GM18508 (cell line): ENCODE measurements at regions not wholly inside any gene's neighbourhood (a gene's known extent, or its start where the extent isn't known, plus 50 kb on each side); places are given as distances from the start of the nearest gene placed in this dataset.

Experiments
- ATAC-seq: cut with Tn5 transposase; IDR thresholded peaks from one replicate; pipeline ENCODE4 v1.9.1; 2021; ENCODE audit warnings: moderate number of reproducible peaks; ENCODE audit not compliant: insufficient read depth, unreplicated experiment

DNA sequence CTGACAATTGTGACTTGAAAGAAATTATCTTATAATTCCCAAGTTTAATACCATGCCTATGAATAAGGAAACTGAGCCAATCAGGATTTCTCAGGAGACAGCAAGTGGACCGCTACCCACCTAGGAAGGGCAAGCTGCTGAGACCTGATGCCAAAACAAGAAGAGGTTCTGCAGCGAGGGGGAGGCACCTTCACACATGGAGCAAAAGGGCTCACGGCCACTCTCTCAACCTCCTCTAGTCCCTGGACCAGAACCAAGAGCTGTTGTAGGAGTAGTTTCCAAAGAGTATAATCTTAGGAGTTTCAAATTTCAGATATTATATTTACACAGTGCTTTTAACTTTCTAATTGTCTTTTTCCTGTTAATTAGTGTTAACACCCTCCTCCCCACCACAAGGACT is 154.7 kb upstream of the ETAA1 start:
- ATAC-seq: no peak

DNA sequence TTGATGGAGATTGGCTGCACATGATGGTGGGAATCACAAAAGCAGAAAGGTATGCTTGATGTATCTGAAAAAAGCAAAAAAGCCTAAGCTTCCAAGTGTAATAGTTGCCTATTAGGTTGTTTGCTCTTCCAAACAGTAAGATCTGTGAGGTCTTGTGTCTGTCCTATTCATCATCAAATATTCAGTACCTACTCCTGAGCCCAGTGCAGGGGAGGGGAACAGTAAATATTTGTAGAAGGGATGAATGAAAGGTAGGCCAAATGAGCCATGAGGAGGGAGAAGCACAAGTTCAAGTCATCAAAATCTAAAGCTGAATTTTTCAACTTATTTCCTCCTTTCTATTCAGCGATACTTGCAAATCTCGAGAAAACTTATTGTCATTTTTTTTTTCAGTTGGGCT is 153.2 kb upstream of the ETAA1 start:
- ATAC-seq: no peak

DNA sequence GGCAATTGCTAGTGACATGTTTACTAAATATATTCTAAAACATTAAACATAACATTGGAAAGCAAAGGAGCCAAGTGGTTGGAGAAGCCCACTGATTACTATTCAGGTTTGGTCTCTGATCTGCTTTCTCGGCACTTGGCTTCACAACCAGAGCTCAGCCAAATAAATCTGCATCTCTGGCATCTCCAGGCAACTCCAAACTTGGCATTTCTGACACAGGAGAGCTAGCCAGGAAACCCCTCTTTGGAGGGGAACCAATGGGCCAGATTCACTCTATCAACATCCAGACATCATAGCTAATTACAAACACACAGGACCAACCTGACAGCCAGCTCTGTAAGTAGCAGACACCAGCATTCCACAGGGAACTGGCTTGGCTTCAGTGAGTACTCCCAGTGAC is 150.3 kb upstream of the ETAA1 start:
- no peak for ATAC-seq

DNA sequence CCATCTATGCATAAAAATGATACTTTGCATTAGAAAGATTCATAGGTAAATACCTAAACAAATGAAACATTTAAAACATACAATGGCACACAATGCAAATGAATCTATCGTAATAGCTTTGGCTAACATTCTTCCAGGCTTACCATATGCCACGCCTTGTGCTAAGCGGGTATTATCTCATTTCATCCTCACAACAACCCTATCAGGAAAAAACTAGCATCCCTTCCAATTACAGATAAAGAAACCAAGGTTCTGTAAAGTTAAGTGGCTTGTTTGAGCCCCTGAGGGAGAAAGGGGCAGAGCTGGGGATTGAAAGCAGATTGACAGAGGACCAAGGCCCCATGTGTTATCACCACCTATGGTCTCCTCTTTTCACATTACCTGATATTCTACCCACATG is 145.4 kb upstream of the ETAA1 start:
- ATAC-seq: no peak

DNA sequence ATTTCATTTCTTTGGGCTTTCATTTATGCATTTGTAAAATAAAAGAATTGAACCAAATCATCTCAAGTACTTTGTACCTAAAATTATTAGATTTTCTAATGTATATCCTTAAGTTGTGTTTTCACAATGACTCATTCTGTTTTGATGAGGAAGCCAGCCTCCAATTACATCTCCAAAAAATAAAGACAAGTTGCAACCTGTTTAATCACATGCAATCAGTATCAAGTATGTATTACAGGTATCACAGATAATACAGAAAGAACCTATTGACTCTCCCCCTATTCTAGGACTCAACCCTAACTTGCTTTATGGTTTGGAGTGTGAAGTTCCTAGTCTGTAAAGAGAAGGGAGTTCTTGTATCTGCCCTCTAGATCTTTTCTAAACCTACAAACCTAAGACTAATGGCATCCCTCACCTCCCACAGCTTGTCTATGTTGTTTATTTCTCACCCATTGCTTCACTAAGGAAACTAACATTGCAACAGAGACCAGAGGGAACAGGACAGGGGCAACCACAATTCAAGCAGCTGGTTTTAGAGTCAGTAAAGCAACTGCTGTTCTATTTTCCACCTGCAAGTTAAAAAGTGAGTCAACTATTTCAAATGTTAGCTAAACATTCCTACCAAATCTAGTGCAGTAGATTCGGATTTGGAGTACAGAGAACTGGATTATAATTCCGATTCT is 141.1 kb upstream of the ETAA1 start:
- ATAC-seq: no peak

DNA sequence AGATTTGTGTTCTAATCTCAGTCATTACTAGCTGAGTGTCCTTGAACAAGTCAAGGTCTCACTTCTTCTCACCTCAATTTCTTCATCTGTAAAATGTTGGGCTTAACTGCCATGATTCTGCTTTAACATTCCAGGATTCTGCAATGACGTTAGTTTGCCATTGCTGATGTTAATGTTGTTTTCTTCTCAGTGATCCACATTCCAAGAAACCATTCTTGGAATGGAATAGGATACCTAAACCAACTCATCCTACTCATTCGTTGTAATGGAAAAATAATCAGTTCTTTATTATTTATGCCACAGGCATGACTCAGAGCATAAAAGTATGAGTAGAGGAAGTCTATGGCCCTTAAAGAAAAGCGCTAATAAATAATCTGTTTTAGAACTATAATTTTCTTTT is 140.2 kb upstream of the ETAA1 start:
- ATAC-seq: no peak

DNA sequence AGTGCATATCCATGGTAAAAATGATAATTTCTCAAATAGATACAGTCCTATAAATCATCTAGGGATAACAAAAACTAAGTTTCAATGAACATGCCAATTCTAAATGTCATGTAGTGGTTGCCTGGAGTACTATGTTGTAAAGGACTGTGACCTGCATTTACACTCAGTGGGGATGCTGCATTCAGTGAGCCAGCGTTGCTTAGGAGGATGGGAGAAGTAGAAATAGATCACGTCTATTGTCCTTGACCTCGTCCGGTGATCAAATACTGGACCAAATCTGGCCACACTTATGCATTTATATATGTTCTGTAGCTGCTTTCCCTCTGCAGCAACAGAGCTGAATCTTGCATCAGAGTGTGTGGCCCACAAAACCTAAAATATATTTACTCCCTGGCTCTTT is 139.0 kb upstream of the ETAA1 start:
- no peak for ATAC-seq

DNA sequence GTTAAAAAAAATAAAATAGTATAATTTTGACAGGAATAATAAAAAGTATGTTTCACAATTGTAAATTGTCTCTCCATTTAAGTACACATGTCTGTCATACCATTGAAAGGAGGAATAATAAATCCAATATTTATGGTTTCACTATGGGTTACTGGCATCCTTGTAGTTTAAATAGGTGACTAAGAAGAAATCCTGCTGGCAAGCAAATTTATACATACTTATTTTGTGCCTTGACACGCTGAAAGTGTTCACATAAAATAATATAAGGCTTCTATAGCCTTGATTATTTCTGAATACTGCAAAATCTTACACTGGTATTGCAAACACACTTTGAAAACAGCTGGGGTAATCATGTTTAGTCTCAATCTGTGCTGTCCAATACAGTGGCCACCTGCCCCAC is 138.3 kb upstream of the ETAA1 start:
- no peak for ATAC-seq

DNA sequence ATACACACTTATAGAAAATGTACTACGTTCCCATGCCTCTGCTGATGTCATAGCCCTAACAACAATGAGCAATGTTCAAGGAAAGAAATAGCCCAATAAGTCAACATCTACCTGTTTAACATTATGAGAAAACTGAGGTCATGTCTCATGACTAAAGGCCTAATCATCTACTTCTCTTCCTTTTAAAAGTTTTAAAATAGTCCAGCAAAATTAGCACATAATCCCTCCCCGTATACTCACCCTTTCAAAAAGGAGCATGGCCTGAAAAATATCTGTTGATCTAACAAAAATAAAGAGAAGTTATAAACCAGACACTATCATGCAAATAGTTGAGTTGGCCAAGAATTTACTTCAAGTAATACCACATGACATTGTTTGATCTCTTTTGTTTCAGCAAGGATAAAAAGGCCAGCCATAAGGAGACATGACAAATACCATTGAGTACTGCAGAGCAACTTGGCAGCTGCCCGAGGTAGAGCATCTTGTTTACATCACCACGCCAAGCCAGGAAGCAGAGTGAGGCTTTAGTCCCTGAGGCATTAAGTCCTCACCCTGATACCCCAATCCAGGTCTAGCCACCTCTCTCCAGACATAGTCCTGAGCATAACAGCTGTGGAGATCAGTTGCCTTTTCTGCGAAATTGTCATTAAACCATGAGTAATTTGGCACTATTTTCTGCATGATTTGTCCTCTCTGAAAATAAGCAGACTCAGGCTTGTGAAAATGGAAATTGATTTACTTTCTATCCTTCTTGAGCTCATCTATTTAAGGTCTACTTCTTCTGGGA is 137.4 kb upstream of the ETAA1 start:
- no peak for ATAC-seq

DNA sequence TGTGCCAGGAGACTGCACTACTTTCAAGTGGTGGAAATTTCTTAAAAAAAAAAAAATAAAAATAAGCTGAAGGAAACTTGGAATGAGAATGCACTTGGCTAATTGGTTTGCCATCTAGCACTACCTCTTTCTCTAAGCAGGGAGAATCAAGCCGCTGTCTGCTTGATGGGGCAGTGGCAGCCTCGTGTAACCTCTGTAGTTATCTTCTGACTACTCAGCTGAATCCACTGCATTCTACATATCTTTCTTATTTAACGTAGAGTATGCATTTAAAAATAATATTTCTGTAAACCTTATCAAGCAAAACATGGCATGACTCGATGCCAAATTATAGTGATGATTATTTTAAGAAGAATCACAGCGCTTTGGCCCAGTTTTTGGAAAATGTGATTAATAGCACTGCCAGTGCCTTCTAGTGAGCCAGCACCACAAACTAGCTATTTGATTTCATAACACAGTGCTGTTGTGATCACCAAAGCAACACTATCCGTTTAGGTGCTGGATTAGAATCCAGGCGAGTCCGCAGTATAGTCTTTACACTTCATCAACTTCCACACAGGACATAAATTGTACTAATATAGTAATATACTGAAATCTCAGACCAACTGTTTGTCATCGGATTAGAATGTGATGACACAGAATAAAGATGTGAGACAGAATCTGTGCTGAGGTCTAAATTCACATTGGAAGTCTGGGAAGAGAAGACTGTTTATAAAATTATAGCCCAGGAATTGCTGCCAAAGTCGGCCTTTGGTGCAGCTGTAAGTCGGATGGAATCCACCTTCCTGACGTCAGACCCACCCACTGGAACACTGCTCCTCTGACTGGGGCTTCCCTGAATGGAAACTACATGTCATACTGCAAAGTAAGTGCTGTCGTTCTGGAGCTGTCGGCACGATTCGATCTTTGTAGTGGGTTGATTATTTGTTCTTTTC is 136.5 kb upstream of the ETAA1 start:
- ATAC-seq: no peak

DNA sequence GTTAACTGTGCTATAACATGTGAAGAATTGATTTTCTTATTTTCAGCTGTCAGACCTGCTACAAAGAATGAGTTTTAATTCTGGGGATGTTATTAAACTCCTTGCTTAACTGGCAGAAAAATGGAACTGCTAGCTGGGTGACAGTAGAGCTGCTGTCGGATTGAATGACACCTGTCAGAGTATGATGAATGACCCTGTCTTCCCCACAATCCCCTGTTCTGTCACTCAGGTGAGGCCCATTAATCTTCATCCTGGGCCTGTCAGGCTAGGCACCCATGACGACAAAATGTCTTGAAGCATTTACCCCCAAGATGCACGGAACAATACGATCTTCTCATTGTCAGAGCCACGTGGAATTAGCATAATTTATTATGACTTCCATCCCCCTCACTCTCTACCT is 129.9 kb upstream of the ETAA1 start:
- no peak for ATAC-seq

DNA sequence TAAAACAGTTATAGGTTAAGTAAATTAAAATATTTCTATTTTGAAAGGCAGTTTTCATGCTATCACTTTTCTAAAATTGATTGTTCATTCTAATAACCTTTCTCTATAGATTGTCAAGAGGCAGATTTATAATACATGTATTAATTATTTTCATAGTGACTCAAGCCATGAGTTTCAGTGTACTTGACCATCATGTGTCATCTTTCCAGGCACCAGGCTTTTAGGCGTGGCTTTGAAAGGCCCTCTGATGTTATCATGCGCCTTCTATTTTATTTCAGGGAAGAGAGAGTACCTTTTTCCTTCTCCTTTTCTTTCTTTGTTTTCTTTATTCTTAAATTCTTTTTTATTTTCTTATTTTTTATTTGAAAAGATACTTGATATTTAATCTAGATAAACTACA is 128.3 kb upstream of the ETAA1 start:
- no peak for ATAC-seq

DNA sequence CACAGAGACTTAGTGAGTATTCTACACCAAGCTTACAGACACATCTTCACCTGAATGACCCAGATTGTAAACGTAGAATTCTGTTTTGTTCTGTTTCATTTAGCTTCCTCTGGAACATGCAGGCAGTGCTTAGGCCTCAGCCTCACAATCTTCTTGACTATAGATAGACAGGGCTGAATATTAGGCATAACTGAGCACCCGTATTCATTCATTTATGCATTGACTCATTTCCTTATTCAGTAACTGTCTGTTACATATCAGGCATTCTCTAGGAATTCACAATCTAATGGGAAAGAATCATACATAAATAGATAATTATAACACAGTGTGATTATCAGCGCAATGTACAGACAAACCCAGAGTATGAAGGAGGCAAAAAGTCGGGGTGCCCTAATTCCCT is 124.9 kb upstream of the ETAA1 start:
- ATAC-seq: no peak

DNA sequence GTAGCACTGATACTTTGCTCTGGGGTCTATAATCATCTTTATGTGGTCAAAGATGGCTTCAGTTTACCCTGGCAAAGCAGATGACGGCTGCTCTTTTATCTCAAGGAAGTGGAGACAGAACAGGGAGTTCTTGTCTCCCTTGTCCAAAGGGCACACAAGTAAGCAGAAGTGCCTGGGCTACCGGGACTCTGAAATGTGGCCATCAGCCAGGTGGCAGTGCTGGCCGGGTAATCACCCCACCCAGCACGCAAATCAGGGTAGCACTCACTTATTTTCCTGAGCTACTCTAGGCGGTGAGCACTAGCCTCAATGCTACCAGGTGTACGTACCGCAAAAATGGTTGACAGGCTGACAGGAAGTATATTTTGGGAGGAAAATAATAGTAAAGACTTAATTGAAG is 119.7 kb upstream of the ETAA1 start:
- ATAC-seq: no peak

DNA sequence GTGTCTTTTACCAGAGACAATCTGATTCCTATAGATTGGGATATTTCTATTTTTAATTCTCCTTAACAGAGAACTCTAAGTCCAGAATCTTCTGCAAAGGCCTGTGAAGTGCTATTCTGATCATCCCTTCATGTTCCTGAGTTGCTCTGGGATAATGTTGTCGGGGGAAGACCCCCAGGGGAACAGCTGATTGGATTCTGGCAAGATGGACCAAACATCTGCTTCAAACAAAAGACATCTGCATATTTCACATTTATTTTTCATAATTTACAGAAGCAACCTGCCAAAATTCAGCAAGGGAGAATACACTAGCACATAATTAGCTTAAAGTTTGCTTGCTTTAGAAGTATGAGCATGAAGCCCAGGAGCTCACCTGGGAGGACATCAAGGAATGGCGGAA is 116.0 kb upstream of the ETAA1 start:
- no peak for ATAC-seq

DNA sequence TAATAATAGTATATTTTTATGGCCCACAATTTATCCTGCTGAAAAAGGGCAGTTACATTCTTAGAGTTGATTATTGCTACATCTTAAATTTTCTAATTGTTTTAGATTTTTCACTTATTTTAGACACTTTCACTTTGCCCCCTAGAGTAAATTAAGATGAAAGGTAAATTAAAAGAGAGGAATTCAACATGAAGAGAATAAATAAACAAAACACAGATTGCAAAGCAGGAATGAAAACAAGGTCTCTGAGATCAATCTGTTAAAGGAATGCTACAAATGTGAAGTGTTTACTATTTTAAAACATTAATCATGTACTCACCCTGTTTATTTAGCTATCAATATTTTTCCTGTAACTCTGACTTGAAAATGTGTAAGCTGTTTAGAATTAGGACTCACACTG is 113.5 kb upstream of the ETAA1 start:
- ATAC-seq: no peak

DNA sequence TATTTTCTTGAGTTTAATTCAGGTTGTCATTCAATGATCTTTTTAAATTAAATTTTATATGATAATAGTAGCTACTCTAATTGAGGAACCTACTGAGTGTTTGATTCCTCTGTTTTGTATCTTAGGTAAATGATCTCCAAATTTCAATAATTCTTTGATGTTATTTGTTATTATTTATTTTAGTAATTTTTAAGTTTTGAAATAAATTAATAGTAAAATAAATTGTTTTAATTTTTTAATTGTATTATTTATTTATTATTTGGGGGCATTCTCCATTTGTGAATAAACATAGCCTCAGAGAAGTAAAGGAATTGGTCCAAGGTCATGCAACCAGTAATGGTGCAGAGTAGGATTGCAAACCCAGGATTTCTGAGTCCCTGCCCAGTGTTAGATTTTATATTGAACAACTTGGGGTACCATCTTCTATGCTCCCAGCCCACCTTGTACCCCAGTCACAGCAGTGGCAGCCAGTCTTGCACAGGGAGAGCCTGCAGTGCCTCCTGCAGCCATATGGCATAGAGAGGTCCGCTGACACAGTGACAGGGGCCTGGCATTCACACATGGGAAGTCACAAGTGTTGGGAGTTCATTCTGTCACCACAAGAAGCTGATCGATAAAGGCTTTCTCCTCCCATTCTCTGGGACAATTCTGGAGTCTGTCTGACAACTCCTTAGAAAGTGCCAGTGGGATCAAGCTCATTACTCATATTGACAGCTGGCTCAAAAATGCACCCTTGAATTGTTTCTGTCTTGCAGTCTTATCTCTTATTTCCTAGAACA is 110.0 kb upstream of the ETAA1 start:
- no peak for ATAC-seq

DNA sequence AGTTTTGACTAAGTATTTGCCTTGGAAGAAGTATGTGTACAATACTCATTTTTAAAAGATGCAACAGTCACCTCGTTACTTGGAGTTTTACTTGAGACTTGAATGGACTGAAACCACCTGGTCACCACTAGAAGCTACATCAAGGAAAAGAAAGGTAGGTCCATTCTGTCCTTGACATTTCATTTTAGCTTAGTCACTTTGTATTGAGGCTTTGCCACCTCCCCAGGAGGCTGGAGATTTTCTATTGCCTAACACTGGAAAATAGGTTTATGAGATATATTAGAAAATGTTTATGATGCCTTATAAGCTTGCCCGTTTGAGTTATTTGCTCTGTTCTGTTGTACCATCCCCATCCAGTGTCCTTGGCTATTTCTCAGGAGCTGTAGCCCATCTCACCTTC is 107.9 kb upstream of the ETAA1 start:
- no peak for ATAC-seq

DNA sequence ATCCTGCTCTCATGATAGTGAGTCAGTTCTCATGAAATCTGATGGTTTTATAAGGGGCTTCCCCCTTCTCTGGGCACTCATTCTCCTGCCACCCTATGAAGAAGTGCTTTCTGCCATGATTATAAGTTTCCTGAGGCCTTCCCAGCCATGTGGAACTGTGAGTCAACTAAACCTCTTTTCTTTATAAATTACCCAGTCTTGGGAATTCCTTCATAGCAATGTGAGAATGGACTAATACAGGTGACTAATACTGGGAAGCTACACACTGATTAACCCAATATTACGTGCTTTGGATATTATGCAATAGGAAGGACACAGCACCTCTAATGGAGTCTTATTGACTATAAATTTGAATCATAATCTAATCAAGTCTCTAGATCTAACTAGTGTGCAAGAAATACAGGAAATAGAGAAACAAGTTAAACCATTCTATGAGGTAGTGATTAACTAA is 107.2 kb upstream of the ETAA1 start:
- ATAC-seq: no peak
